ENCODE measurements at regions not wholly inside any gene's neighbourhood (a gene's known extent, or its start where the extent isn't known, plus 50 kb on each side); places are given as distances from the start of the nearest gene placed in this dataset.

DNA sequence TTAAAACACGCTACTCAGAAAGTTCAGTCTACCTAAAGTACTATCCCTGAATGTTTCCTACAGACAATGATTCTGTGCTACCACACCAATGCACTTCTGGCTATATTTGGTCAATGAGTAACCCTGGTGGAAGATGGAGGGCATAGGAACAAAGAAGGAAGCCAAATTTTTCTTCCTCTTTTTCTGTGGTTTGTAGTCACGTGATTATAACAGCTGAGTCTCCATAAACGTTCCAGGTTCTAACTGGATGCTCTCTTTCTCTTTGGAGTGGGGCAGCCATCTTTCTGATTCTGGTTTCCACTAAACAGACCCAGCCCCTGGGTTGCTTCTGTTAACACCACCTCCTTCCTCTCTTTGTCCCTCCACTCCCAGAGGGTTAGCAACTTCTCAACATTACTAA lies 274.9 kb downstream of the CDH11 start:
- Histone ChIP-seq H3K36me3 (no peaks in the 10 kb centered on the region), H3K9me3 (ENCODE audit: low read depth) (no peaks in the 10 kb centered on the region), H3K4me3 (no peak overlapping the region), H3K4me1 (ENCODE audit: low read depth) (no peaks in the 10 kb centered on the region), H3K27me3 (no peaks in the 10 kb centered on the region), H3K27ac (no peak overlapping the region)
- no peak for DNase-seq (ENCODE audit: low read depth in 1 of 2, low spot score in 1 of 2)
- TF ChIP-seq, protein P1, sequence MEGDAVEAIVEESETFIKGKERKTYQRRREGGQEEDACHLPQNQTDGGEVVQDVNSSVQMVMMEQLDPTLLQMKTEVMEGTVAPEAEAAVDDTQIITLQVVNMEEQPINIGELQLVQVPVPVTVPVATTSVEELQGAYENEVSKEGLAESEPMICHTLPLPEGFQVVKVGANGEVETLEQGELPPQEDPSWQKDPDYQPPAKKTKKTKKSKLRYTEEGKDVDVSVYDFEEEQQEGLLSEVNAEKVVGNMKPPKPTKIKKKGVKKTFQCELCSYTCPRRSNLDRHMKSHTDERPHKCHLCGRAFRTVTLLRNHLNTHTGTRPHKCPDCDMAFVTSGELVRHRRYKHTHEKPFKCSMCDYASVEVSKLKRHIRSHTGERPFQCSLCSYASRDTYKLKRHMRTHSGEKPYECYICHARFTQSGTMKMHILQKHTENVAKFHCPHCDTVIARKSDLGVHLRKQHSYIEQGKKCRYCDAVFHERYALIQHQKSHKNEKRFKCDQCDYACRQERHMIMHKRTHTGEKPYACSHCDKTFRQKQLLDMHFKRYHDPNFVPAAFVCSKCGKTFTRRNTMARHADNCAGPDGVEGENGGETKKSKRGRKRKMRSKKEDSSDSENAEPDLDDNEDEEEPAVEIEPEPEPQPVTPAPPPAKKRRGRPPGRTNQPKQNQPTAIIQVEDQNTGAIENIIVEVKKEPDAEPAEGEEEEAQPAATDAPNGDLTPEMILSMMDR (IDR thresholded peaks at IDR 0.05; ENCODE audit: low read depth, low read length) = no peak

DNA sequence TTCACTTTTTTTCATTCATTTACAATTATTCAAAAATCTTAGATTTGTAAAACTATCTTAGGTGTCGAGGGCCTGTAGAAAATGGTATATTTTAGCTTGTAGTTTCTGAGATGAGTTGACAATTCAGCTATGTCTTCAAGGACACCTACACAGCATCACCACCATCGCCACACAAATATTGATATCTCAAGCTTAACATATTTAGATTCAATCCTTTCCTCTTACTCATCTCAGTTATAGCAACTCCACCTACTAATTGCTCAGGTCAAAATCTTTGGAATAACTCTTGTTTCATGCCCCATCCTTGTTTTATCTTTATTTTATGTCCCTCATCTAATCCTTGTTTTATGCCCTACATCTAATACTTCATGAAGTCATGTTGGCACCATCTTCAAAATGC lies 276.8 kb downstream of the CDH11 start:
- DNase-seq (ENCODE audit: low read depth in 1 of 2, low spot score in 1 of 2) = no peak
- TF ChIP-seq, protein P1 (IDR thresholded peaks at IDR 0.05; ENCODE audit: low read depth, low read length) = no peak
- Histone ChIP-seq H3K36me3 (no peaks in the 10 kb centered on the region), H3K9me3 (ENCODE audit: low read depth) (no peaks in the 10 kb centered on the region), H3K4me1 (ENCODE audit: low read depth) (peaks cover 5% of the 10 kb centered on the region), H3K4me3 (no peak overlapping the region), H3K27me3 (no peaks in the 10 kb centered on the region), H3K27ac (no peak overlapping the region)

DNA sequence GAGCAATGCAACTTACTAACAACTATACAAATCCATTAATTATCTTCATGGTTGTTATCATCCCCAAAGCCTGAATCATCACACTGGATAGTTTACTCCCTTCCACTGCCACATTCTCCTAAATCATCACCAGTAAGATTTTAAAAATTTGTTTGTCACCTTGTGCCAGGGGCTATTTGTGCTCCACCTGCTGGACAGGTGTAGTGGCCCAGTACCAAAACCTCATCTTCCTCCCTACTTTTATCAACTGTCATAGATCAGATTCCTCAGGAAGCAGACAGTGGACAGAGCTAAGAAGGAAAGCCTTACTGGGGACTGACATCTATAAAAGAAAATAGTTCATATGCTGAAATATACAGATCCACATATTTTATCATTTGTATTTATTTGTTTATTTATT lies 280.4 kb downstream of the CDH11 start:
- Histone ChIP-seq H3K9me3 (ENCODE audit: low read depth) (no peaks in the 10 kb centered on the region), H3K4me1 (ENCODE audit: low read depth) (peaks cover 5% of the 10 kb centered on the region), H3K27me3 (no peaks in the 10 kb centered on the region), H3K4me3 (no peak overlapping the region), H3K36me3 (no peaks in the 10 kb centered on the region), H3K27ac (no peak overlapping the region)
- DNase-seq (ENCODE audit: low read depth in 1 of 2, low spot score in 1 of 2) = no peak
- TF ChIP-seq, protein P1 (IDR thresholded peaks at IDR 0.05; ENCODE audit: low read depth, low read length) = no peak

DNA sequence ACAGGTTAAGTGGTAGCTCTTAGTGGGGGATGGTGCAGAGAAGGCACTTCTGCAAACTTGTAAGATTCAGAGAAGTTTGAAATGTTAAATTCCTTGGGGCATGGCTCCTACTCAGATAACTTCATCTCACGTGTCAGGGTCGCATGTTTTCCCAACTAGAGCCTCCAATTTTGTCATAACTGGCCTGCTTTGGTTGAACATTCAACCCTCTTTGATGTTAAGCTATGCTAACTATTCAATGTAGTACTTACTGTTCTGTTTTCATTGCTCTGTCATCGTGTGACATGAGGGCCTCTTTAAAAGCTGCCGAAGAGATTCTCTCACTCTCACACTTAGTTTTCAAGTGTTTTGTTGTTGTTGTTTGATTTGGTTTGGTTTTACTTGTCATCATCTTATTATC lies 280.8 kb downstream of the CDH11 start:
- no peak overlapping the region for H3K27ac ChIP-seq
- no peaks in the 10 kb centered on the region for H3K9me3 ChIP-seq (ENCODE audit: low read depth)
- no peaks in the 10 kb centered on the region for H3K36me3 ChIP-seq
- H3K4me3 ChIP-seq = no peak overlapping the region
- TF ChIP-seq, protein P1 (IDR thresholded peaks at IDR 0.05; ENCODE audit: low read depth, low read length) = no peak
- peaks cover 5% of the 10 kb centered on the region for H3K4me1 ChIP-seq (ENCODE audit: low read depth)
- DNase-seq (ENCODE audit: low read depth in 1 of 2, low spot score in 1 of 2) = peak in 1 of 2 donors; percentile 8
- no peaks in the 10 kb centered on the region for H3K27me3 ChIP-seq

DNA sequence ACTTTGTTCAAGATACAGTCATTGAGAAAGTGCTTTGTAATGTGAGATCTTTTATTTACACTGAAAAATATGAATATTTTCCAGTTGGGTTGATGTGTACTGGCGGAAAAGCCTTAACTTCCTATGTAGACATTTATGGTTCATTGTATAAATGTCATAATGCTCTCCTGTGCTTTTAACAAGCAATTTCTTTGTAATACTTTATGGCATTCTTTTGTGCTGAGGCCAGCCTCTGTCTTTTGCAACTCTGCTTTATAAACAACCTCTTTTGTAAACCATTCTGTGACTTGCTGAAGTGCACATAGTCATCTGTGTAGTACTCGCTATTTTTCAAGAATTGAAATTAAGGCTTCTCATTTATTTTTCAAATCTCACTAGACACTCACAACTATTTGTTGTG lies 291.2 kb downstream of the CDH11 start:
- Histone ChIP-seq H3K9me3 (ENCODE audit: low read depth) (no peaks in the 10 kb centered on the region), H3K27me3 (no peaks in the 10 kb centered on the region), H3K4me1 (ENCODE audit: low read depth) (no peaks in the 10 kb centered on the region), H3K36me3 (no peaks in the 10 kb centered on the region), H3K27ac (no peak overlapping the region), H3K4me3 (no peak overlapping the region)
- DNase-seq (ENCODE audit: low read depth in 1 of 2, low spot score in 1 of 2) = no peak
- TF ChIP-seq, protein P1 (IDR thresholded peaks at IDR 0.05; ENCODE audit: low read depth, low read length) = no peak

DNA sequence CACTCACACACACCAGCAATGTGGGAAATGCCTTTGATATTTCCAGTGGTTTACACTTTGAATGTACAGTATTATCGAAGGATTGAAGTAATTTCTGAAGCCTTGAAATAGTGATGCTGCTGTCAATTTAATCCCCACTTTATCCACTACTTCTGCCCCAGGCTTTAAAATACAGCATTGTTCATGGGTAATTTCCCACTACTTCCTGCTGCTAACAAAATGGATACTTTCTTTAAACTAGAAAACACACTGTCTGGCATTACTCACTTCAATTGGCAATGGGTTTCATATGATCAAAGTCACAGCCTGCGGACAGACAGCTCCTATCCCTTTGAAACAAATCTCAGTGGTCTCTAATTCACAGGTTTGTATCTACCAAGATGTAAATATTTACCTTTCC lies 292.2 kb downstream of the CDH11 start:
- Histone ChIP-seq H3K27ac (no peak overlapping the region), H3K9me3 (ENCODE audit: low read depth) (no peaks in the 10 kb centered on the region), H3K27me3 (no peaks in the 10 kb centered on the region), H3K36me3 (no peaks in the 10 kb centered on the region), H3K4me1 (ENCODE audit: low read depth) (no peaks in the 10 kb centered on the region), H3K4me3 (no peak overlapping the region)
- no peak for DNase-seq (ENCODE audit: low read depth in 1 of 2, low spot score in 1 of 2)
- TF ChIP-seq, protein P1 (IDR thresholded peaks at IDR 0.05; ENCODE audit: low read depth, low read length) = no peak

Measured in cardiac muscle cell (in vitro differentiated cells and primary cell).